ENCODE measurements at regions not wholly inside any gene's neighbourhood (a gene's known extent, or its start where the extent isn't known, plus 50 kb on each side); places are given as distances from the start of the nearest gene placed in this dataset.

DNA sequence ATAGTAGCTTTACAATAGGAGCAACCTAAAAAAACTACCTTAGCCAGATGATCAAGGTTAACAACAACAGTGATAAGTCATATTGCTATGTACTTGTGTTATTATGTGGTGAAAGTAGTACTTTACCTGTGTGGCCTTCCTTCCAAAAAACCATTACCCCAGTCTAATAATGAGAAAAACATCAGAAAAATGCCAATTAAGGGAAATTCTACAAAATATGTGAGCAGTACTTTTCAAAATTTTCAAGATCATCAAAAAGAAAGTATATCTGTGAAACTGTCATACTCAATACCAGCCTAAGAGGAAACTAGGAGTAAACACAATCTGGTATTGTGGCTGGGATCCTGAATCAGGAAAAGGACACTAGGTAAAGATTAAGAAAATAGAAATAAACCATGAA is 165.3 kb upstream of the PKP2 start:
- TF ChIP-seq TEAD4 (IDR thresholded peaks at IDR 0.05) (no peak), CEBPB (IDR thresholded peaks at IDR 0.05) (no peak), CREB1 (IDR thresholded peaks at IDR 0.05; ENCODE audit: low read depth) (no peak), TAF1 (IDR thresholded peaks at IDR 0.05; ENCODE audit: low read depth) (no peak)
- TF ChIP-seq, protein P1, sequence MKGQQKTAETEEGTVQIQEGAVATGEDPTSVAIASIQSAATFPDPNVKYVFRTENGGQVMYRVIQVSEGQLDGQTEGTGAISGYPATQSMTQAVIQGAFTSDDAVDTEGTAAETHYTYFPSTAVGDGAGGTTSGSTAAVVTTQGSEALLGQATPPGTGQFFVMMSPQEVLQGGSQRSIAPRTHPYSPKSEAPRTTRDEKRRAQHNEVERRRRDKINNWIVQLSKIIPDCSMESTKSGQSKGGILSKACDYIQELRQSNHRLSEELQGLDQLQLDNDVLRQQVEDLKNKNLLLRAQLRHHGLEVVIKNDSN (IDR thresholded peaks at IDR 0.05), result no peak
